ENCODE measurements at regions not wholly inside any gene's neighbourhood (a gene's known extent, or its start where the extent isn't known, plus 50 kb on each side); places are given as distances from the start of the nearest gene placed in this dataset.

GRCh38 chrX:25207803-25208475 lies 192.2 kb upstream of the ARX start (continued):
- TF ChIP-seq AFF4 (CRISPR knock-in tag; IDR thresholded peaks at IDR 0.05; ENCODE audit: borderline replicate concordance) (no peak), KAT7 (CRISPR knock-in tag; IDR thresholded peaks at IDR 0.05; ENCODE audit: borderline replicate concordance) (no peak), GABPB1 (CRISPR knock-in tag; IDR thresholded peaks at IDR 0.05) (no peak), SMAD4 (CRISPR knock-in tag; IDR thresholded peaks at IDR 0.05) (no peak), TEAD1 (CRISPR knock-in tag; IDR thresholded peaks at IDR 0.05) (no peak), CDX4 (CRISPR knock-in tag; IDR thresholded peaks at IDR 0.05; ENCODE audit: borderline replicate concordance) (no peak), ZNF671 (CRISPR knock-in tag; IDR thresholded peaks at IDR 0.05) (no peak), TP53 (CRISPR knock-in tag; IDR thresholded peaks at IDR 0.05) (no peak), ZBTB21 (CRISPR knock-in tag; IDR thresholded peaks at IDR 0.05; ENCODE audit: borderline replicate concordance) (no peak)

GRCh38 chrX:25206778-25207177 lies 191.0 kb upstream of the ARX start:
- ChIA-PET CTCF (no interaction called here), POLR2A (no interaction called here)
- DNase-seq (ENCODE audit: low spot score) (no peak), ATAC-seq (no peak)
- TF ChIP-seq JUN (CRISPR knock-in tag; IDR thresholded peaks at IDR 0.05), result no peak
- no peak overlapping the region for H3K4me3 Mint-ChIP-seq
- no peak overlapping the region for H3K27ac Mint-ChIP-seq
- peaks cover 9% of the 10 kb centered on the region for H3K9me3 Mint-ChIP-seq
- H3K27me3 Mint-ChIP-seq (ENCODE audit: low read depth), result no peaks in the 10 kb centered on the region; the same call in 1 of the 2 replicates
- H3K4me1 Mint-ChIP-seq, result no peaks in the 10 kb centered on the region
- no peaks in the 10 kb centered on the region for H3K36me3 Mint-ChIP-seq

- H3K9me3 Mint-ChIP-seq, result peaks cover 4% of the 10 kb centered on the region
- ChIA-PET CTCF (no interaction called here), POLR2A (no interaction called here)
- no peaks in the 10 kb centered on the region for H3K4me1 Mint-ChIP-seq
- H3K27me3 Mint-ChIP-seq (ENCODE audit: low read depth), result no peaks in the 10 kb centered on the region; the same call in 1 of the 2 replicates
- ATAC-seq (no peak), DNase-seq (ENCODE audit: low spot score) (no peak)
- H3K36me3 Mint-ChIP-seq, result no peaks in the 10 kb centered on the region
- no peak overlapping the region for H3K27ac Mint-ChIP-seq
- H3K4me3 Mint-ChIP-seq, result no peak overlapping the region
- TF ChIP-seq FOXP1 (CRISPR knock-in tag; IDR thresholded peaks at IDR 0.05; ENCODE audit: borderline replicate concordance), result no peak
- no peak for TF ChIP-seq ZNF396 (CRISPR knock-in tag; IDR thresholded peaks at IDR 0.05; ENCODE audit: borderline replicate concordance)
- no peak for TF ChIP-seq ZNF121 (CRISPR knock-in tag; IDR thresholded peaks at IDR 0.05)
- no peak for TF ChIP-seq ZNF425 (CRISPR knock-in tag; conservative IDR thresholded peaks at IDR 0.05)
- no peak for TF ChIP-seq TEAD1 (CRISPR knock-in tag; IDR thresholded peaks at IDR 0.05)
- no peak for TF ChIP-seq AFF4 (CRISPR knock-in tag; IDR thresholded peaks at IDR 0.05; ENCODE audit: borderline replicate concordance)
- no peak for TF ChIP-seq ZNF263 (CRISPR knock-in tag; IDR thresholded peaks at IDR 0.05; ENCODE audit: low read depth)
- TF ChIP-seq MYBL2 (CRISPR knock-in tag; IDR thresholded peaks at IDR 0.05), result no peak
- no peak for TF ChIP-seq RELA (CRISPR knock-in tag; IDR thresholded peaks at IDR 0.05; ENCODE audit: borderline replicate concordance)
- TF ChIP-seq ZNF416 (CRISPR knock-in tag; IDR thresholded peaks at IDR 0.05), result no peak
- no peak for TF ChIP-seq MLX (CRISPR knock-in tag; IDR thresholded peaks at IDR 0.05)
- no peak for TF ChIP-seq ATF6 (CRISPR knock-in tag; IDR thresholded peaks at IDR 0.05)
These were observed 188.4 kb upstream of the ARX start for GRCh38 chrX:25204182-25204581.

Measured in WTC11 (cell line).